ENCODE measurements at regions not wholly inside any gene's neighbourhood (a gene's known extent, or its start where the extent isn't known, plus 50 kb on each side); places are given as distances from the start of the nearest gene placed in this dataset.

GRCh38 chr5:12772276-12772675, 868.0 kb upstream of the CTNND2 start:
- no peaks in the 10 kb centered on the region for H3K36me3 ChIP-seq
- no peak overlapping the region for H3K4me3 ChIP-seq
- no peaks in the 10 kb centered on the region for H3K9me3 ChIP-seq
- intact Hi-C loops (cut with DNase I), result no loop called here
- DNase-seq, result no peak
- TF ChIP-seq EP300 (IDR thresholded peaks at IDR 0.05), result no peak
- TF ChIP-seq CTCF (IDR thresholded peaks at IDR 0.05), result no peak
- TF ChIP-seq POLR2A (IDR thresholded peaks at IDR 0.05), result no peak
- H3K27me3 ChIP-seq, result no peaks in the 10 kb centered on the region
- no peaks in the 10 kb centered on the region for H3K4me1 ChIP-seq (ENCODE audit: insufficient read depth)
- no peak overlapping the region for H3K27ac ChIP-seq
- WGBS, 3 donors, result 63 to 77% (median 73%) methylated on average over 4 of the region's 4 CpGs

- no peaks in the 10 kb centered on the region for H3K9me3 ChIP-seq
- TF ChIP-seq POLR2A (IDR thresholded peaks at IDR 0.05) (no peak), CTCF (IDR thresholded peaks at IDR 0.05) (no peak), EP300 (IDR thresholded peaks at IDR 0.05) (no peak)
- H3K4me1 ChIP-seq (ENCODE audit: insufficient read depth), result no peaks in the 10 kb centered on the region
- no peaks in the 10 kb centered on the region for H3K36me3 ChIP-seq
- intact Hi-C loops (cut with DNase I), result no loop called here
- H3K27me3 ChIP-seq, result no peaks in the 10 kb centered on the region
- WGBS, 3 donors, result 70 to 84% (median 73%) methylated on average over 2 of the region's 2 CpGs
- H3K4me3 ChIP-seq, result no peak overlapping the region
- no peak for DNase-seq
- no peak overlapping the region for H3K27ac ChIP-seq
These were observed 855.1 kb upstream of the CTNND2 start for GRCh38 chr5:12759377-12759776.

GRCh38 chr5:12757035-12757434, 852.8 kb upstream of the CTNND2 start:
- intact Hi-C loops (cut with DNase I), result no loop called here
- Histone ChIP-seq H3K36me3 (no peaks in the 10 kb centered on the region), H3K4me1 (ENCODE audit: insufficient read depth) (no peaks in the 10 kb centered on the region), H3K27ac (no peak overlapping the region), H3K27me3 (no peaks in the 10 kb centered on the region), H3K9me3 (no peaks in the 10 kb centered on the region), H3K4me3 (no peak overlapping the region)
- no peak for TF ChIP-seq POLR2A (IDR thresholded peaks at IDR 0.05)
- TF ChIP-seq CTCF (IDR thresholded peaks at IDR 0.05), result no peak
- no peak for TF ChIP-seq EP300 (IDR thresholded peaks at IDR 0.05)
- DNase-seq, result no peak

GRCh38 chr5:12745537-12745936, 841.3 kb upstream of the CTNND2 start:
- no peaks in the 10 kb centered on the region for H3K36me3 ChIP-seq

More at GRCh38 chr5:12745537-12745936, 841.3 kb upstream of the CTNND2 start:
- H3K9me3 ChIP-seq, result no peaks in the 10 kb centered on the region
- no peak overlapping the region for H3K4me3 ChIP-seq
- TF ChIP-seq CTCF (IDR thresholded peaks at IDR 0.05) (no peak), POLR2A (IDR thresholded peaks at IDR 0.05) (no peak), EP300 (IDR thresholded peaks at IDR 0.05) (no peak)
- H3K4me1 ChIP-seq (ENCODE audit: insufficient read depth), result no peaks in the 10 kb centered on the region
- 56 to 71% (median 62%) methylated on average over 1 of the region's 1 CpG for WGBS, 3 donors
- no peaks in the 10 kb centered on the region for H3K27me3 ChIP-seq
- no peak for DNase-seq
- intact Hi-C loops (cut with DNase I), result no loop called here
- H3K27ac ChIP-seq, result no peak overlapping the region
